Smooth muscle cell (in vitro differentiated cells): ENCODE measurements at regions not wholly inside any gene's neighbourhood (a gene's known extent, or its start where the extent isn't known, plus 50 kb on each side); places are given as distances from the start of the nearest gene placed in this dataset.

Experiments
- DNase-seq: peaks from one replicate; lab custom pipeline; 2025; ENCODE audit not compliant: unreplicated experiment; lab: John Stamatoyannopoulos, UW
- H2AFZ ChIP-seq: fragments of 200-600 bp; sonication (generic); 2 replicates; pipeline ENCODE4 v1.6.0; 2016; ENCODE audit warnings: antibody characterized with exemption, low read depth, mild to moderate bottlenecking
- H3F3A ChIP-seq: fragments of 200-600 bp; sonication (generic); 2 replicates; pipeline ENCODE4 v1.6.0; 2017; ENCODE audit warnings: antibody characterized with exemption, low read depth
- H3K27ac ChIP-seq: fragments of 200-600 bp; sonication (generic); 2 replicates; pipeline ENCODE4 v1.5.1; 2016; ENCODE audit warnings: low read depth, mild to moderate bottlenecking
- H3K27me3 ChIP-seq: fragments of 200-600 bp; sonication (generic); 2 replicates; pipeline ENCODE4 v1.6.1; 2016; ENCODE audit warnings: low read depth, mild to moderate bottlenecking
- H3K36me3 ChIP-seq: fragments of 200-600 bp; sonication (generic); 2 replicates; pipeline ENCODE4 v1.5.1; 2016; ENCODE audit warnings: low read depth
- H3K4me1 ChIP-seq: fragments of 200-600 bp; sonication (generic); 2 replicates; pipeline ENCODE4 v1.5.1; 2016; ENCODE audit warnings: low read depth
- H3K4me2 ChIP-seq: fragments of 200-600 bp; sonication (generic); 2 replicates; pipeline ENCODE4 v1.6.0; 2016; ENCODE audit warnings: mild to moderate bottlenecking
- H3K4me3 ChIP-seq: fragments of 200-600 bp; sonication (generic); 2 replicates; pipeline ENCODE4 v1.5.1; 2016; ENCODE audit warnings: mild to moderate bottlenecking
- H3K79me2 ChIP-seq: fragments of 200-600 bp; sonication (generic); 2 replicates; pipeline ENCODE4 v1.6.0; 2016; ENCODE audit warnings: low read depth, mild to moderate bottlenecking
- H3K9ac ChIP-seq: fragments of 200-600 bp; sonication (generic); 2 replicates; pipeline ENCODE4 v1.6.0; 2016; ENCODE audit warnings: low read depth
- H3K9me3 ChIP-seq: fragments of 200-600 bp; sonication (generic); replicated peaks from 2 replicates; pipeline ENCODE4 v1.5.1; 2016; ENCODE audit warnings: low read depth
- H4K20me1 ChIP-seq: fragments of 200-600 bp; sonication (generic); 2 replicates; pipeline ENCODE4 v1.6.0; 2016; ENCODE audit warnings: low read depth
- WGBS: methylation state at CpG from one replicate; pipeline ENCODE4 v1.1.7; 2016; ENCODE audit warnings: low lambda C conversion rate; 5-methylcytosine and 5-hydroxymethylcytosine counted together
- TF ChIP-seq, protein P1 (sequence below): fragments of 200-600 bp; sonication (generic); IDR thresholded peaks from 2 replicates; pipeline ENCODE4 v1.5.1; 2017; ENCODE audit warnings: borderline replicate concordance, mild to moderate bottlenecking, antibody characterized with exemption; ENCODE audit not compliant: insufficient read depth, poor library complexity, severe bottlenecking

DNA sequence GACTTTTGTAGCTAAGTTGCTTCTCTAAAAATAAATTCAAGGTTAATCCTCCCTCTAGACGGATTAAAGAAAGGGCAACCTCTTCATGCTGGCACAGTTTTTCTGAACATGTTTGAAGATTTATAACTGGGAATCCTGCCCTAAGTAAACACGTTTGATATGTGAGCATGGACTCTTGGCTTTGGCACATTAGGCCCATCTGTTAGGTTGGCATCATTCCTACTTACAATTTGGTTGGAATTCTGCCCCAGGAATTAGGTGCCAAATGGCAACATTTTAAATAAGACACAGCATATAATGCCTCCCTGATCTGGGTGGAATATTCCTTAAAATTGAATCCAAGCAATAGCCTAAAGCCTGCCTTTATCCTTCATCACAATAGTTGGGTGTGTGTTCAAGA is 372.3 kb upstream of the CDH18 start:
- TF ChIP-seq, protein P1, sequence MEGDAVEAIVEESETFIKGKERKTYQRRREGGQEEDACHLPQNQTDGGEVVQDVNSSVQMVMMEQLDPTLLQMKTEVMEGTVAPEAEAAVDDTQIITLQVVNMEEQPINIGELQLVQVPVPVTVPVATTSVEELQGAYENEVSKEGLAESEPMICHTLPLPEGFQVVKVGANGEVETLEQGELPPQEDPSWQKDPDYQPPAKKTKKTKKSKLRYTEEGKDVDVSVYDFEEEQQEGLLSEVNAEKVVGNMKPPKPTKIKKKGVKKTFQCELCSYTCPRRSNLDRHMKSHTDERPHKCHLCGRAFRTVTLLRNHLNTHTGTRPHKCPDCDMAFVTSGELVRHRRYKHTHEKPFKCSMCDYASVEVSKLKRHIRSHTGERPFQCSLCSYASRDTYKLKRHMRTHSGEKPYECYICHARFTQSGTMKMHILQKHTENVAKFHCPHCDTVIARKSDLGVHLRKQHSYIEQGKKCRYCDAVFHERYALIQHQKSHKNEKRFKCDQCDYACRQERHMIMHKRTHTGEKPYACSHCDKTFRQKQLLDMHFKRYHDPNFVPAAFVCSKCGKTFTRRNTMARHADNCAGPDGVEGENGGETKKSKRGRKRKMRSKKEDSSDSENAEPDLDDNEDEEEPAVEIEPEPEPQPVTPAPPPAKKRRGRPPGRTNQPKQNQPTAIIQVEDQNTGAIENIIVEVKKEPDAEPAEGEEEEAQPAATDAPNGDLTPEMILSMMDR, result no peak
- Histone ChIP-seq H2AFZ (no peak overlapping the region), H3K79me2 (no peaks in the 10 kb centered on the region), H3F3A (no peaks in the 10 kb centered on the region), H3K4me2 (no peak overlapping the region), H3K27me3 (no peaks in the 10 kb centered on the region), H3K36me3 (no peaks in the 10 kb centered on the region), H3K9me3 (no peaks in the 10 kb centered on the region), H3K27ac (no peak overlapping the region), H3K4me3 (no peak overlapping the region), H3K9ac (no peak overlapping the region), H4K20me1 (no peaks in the 10 kb centered on the region), H3K4me1 (no peaks in the 10 kb centered on the region)
- DNase-seq, result no peak
- 70% methylated on average over 2 of the region's 2 CpGs for WGBS

DNA sequence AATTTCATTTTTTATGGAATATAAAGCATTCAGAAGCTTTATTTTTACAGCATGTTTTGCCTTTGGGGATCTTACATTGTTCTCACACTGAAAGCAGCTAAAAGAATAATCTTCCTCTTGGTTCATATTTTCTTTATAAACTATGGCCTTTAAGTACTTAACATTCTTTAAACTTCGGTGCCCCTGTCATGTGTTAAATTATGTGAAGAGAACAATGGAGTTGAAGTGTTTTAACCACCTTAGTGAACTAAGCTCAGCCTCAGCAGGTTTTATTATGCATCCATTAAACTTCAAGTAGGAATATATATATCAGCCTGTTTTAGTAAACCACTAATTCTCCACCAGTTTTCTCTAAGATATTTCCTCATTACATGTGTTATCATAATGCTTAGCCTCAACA is 371.4 kb upstream of the CDH18 start:
- 78% methylated on average over 1 of the region's 1 CpG for WGBS

DNA sequence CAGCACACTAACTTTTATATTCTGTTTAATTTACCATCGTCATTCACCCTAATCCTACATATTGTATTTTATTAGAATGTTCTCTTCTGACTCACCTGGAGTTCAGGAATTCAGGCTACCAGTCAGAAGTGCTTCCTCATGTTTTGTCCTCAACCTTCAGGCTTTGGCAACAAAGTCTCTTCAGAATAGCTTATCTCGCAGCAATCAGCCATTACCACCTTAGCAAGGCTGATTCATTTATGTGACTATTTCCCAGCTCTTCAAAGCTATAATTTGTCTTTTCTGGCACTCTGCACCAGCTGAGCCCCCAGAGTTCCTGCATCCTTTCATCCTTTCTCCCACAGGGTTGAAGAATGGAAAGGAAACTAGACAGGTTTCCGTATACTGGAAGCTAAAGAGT is 365.5 kb upstream of the CDH18 start:
- Histone ChIP-seq H3K4me1 (no peaks in the 10 kb centered on the region), H3K27me3 (no peaks in the 10 kb centered on the region), H3K4me2 (no peak overlapping the region), H3K9me3 (no peaks in the 10 kb centered on the region), H3F3A (no peaks in the 10 kb centered on the region), H3K9ac (no peak overlapping the region), H4K20me1 (no peaks in the 10 kb centered on the region), H3K27ac (no peak overlapping the region), H3K4me3 (no peak overlapping the region), H3K36me3 (no peaks in the 10 kb centered on the region), H2AFZ (no peak overlapping the region), H3K79me2 (no peaks in the 10 kb centered on the region)
- no peak for DNase-seq
- TF ChIP-seq, protein P1, result no peak
- 70% methylated on average over 3 of the region's 3 CpGs for WGBS

More for the DNA sequence above, 371.4 kb upstream of the CDH18 start:
- Histone ChIP-seq H3K9ac (no peak overlapping the region), H3K36me3 (no peaks in the 10 kb centered on the region), H3K4me1 (no peaks in the 10 kb centered on the region), H3K27ac (no peak overlapping the region), H3F3A (no peaks in the 10 kb centered on the region), H3K4me2 (no peak overlapping the region), H3K79me2 (no peaks in the 10 kb centered on the region), H3K27me3 (no peaks in the 10 kb centered on the region), H3K9me3 (no peaks in the 10 kb centered on the region), H4K20me1 (no peaks in the 10 kb centered on the region), H3K4me3 (no peak overlapping the region), H2AFZ (no peak overlapping the region)
- TF ChIP-seq, protein P1, result no peak
- no peak for DNase-seq

DNA sequence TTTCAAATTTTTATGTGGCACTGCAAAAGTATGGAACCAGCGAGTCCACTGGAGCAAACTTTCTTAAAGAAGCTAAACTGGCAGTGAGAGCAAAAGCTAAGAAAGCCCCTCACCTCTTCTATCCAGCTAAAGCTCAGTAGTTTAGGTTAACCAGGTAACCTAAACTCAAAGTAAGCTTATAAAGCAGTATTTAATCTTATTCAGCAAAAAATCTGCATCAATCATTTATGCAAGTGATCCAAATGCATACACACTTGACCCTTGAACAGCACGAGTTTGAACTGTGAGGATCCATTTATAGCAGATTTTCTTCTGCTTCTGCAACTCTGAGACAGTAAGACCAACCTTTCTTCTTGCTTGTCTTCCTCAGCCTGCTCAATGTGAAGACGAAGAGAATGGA is 363.8 kb upstream of the CDH18 start:
- Histone ChIP-seq H3K36me3 (no peaks in the 10 kb centered on the region), H3K27me3 (no peaks in the 10 kb centered on the region), H3K79me2 (no peaks in the 10 kb centered on the region), H2AFZ (no peak overlapping the region), H4K20me1 (no peaks in the 10 kb centered on the region), H3K4me2 (no peak overlapping the region), H3F3A (no peaks in the 10 kb centered on the region), H3K9ac (no peak overlapping the region), H3K27ac (no peak overlapping the region), H3K4me3 (no peak overlapping the region), H3K9me3 (no peaks in the 10 kb centered on the region), H3K4me1 (no peaks in the 10 kb centered on the region)
- DNase-seq, result no peak
- TF ChIP-seq, protein P1, result no peak
- 83% methylated on average over 3 of the region's 3 CpGs for WGBS
